ENCODE measurements at regions not wholly inside any gene's neighbourhood (a gene's known extent, or its start where the extent isn't known, plus 50 kb on each side); places are given as distances from the start of the nearest gene placed in this dataset.

DNA sequence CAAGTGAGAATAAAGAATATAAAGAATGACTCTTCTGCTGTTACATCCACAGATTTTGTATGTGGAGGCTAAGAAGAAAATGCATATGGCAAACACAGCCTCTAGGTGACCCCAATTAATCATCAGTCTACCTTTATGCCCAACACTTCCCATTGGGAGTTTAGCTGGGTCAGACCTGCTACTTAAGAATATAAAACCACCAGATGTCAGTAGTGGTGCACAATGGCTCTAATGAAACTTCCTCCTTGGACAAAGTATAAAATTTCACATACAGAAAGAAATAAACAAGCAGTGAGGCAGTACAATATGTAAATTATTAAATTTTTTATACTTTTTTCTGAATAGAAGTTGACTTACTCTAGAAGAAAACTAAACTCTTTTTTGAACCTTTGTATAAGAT lies 539.9 kb downstream of the BRINP1 start:
- TF ChIP-seq, protein P1, sequence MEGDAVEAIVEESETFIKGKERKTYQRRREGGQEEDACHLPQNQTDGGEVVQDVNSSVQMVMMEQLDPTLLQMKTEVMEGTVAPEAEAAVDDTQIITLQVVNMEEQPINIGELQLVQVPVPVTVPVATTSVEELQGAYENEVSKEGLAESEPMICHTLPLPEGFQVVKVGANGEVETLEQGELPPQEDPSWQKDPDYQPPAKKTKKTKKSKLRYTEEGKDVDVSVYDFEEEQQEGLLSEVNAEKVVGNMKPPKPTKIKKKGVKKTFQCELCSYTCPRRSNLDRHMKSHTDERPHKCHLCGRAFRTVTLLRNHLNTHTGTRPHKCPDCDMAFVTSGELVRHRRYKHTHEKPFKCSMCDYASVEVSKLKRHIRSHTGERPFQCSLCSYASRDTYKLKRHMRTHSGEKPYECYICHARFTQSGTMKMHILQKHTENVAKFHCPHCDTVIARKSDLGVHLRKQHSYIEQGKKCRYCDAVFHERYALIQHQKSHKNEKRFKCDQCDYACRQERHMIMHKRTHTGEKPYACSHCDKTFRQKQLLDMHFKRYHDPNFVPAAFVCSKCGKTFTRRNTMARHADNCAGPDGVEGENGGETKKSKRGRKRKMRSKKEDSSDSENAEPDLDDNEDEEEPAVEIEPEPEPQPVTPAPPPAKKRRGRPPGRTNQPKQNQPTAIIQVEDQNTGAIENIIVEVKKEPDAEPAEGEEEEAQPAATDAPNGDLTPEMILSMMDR (IDR thresholded peaks at IDR 0.05; ENCODE audit: insufficient read depth, low read length), result no peak
- TF ChIP-seq, protein P2, sequence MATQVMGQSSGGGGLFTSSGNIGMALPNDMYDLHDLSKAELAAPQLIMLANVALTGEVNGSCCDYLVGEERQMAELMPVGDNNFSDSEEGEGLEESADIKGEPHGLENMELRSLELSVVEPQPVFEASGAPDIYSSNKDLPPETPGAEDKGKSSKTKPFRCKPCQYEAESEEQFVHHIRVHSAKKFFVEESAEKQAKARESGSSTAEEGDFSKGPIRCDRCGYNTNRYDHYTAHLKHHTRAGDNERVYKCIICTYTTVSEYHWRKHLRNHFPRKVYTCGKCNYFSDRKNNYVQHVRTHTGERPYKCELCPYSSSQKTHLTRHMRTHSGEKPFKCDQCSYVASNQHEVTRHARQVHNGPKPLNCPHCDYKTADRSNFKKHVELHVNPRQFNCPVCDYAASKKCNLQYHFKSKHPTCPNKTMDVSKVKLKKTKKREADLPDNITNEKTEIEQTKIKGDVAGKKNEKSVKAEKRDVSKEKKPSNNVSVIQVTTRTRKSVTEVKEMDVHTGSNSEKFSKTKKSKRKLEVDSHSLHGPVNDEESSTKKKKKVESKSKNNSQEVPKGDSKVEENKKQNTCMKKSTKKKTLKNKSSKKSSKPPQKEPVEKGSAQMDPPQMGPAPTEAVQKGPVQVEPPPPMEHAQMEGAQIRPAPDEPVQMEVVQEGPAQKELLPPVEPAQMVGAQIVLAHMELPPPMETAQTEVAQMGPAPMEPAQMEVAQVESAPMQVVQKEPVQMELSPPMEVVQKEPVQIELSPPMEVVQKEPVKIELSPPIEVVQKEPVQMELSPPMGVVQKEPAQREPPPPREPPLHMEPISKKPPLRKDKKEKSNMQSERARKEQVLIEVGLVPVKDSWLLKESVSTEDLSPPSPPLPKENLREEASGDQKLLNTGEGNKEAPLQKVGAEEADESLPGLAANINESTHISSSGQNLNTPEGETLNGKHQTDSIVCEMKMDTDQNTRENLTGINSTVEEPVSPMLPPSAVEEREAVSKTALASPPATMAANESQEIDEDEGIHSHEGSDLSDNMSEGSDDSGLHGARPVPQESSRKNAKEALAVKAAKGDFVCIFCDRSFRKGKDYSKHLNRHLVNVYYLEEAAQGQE (IDR thresholded peaks at IDR 0.05; ENCODE audit: insufficient replicate concordance, low read depth), result no peak

Data from HL-60 (cell line).